Tibial nerve (tissue), 4 donors: ENCODE measurements at regions not wholly inside any gene's neighbourhood (a gene's known extent, or its start where the extent isn't known, plus 50 kb on each side); places are given as distances from the start of the nearest gene placed in this dataset.

Source experiments
- DNase-seq, 2 donors: peaks; one replicate each; pipeline ENCODE4 v3.0.0-alpha.2; 2019; ENCODE audit warnings: low spot score in 2 of 2
- H3K27ac ChIP-seq, 4 donors: fragments of 200-600 bp; sonication (generic) in 3 of 4; one replicate each; pipeline ENCODE4 v1.5.1; 2017 to 2019; ENCODE audit warnings: mild to moderate bottlenecking in 1 of 4
- H3K27me3 ChIP-seq, 2 donors: fragments of 200-600 bp; sonication (generic) in 1 of 2; one replicate each; pipeline versions ENCODE4 v1.5.1 to v1.6.0; 2017 to 2019
- H3K36me3 ChIP-seq, 3 donors: fragments of 200-600 bp; sonication (generic); one replicate each; pipeline ENCODE4 v1.5.1; 2018 to 2019
- H3K4me1 ChIP-seq, 4 donors: fragments of 200-600 bp; sonication (generic) in 3 of 4; one replicate each; pipeline ENCODE4 v1.5.1; 2017 to 2019
- H3K4me3 ChIP-seq, 4 donors: fragments of 200-600 bp; sonication (generic) in 3 of 4; one replicate each; pipeline ENCODE4 v1.5.1; 2017 to 2019; ENCODE audit warnings: mild to moderate bottlenecking in 1 of 4, moderate library complexity in 1 of 4
- H3K9me3 ChIP-seq, 4 donors: fragments of 200-600 bp; sonication (generic) in 3 of 4; one replicate each; pipeline ENCODE4 v1.5.1; 2017 to 2019
- CTCF ChIP-seq, 5 experiments: fragments of 200-600 bp in 3 of 5; fragments of 450-650 bp in 2 of 5; sonication (generic) in 3 of 5; IDR thresholded peaks; one replicate each; pipeline ENCODE4 v1.5.1; 2016 to 2019; ENCODE audit warnings: antibody characterized with exemption in 5 of 5, mild to moderate bottlenecking in 3 of 5, moderate library complexity in 2 of 5
- EP300 ChIP-seq, 2 donors: sonication (generic); formaldehyde crosslinking; IDR thresholded peaks; one replicate each; pipeline ENCODE4 v1.6.1; 2017; ENCODE audit warnings: antibody characterized with exemption in 2 of 2, mild to moderate bottlenecking in 1 of 2
- POLR2A ChIP-seq, 2 donors: fragments of 450-650 bp; IDR thresholded peaks; one replicate each; pipeline ENCODE4 v1.6.1; 2017; ENCODE audit warnings: antibody characterized with exemption in 2 of 2, mild to moderate bottlenecking in 2 of 2, moderate library complexity in 2 of 2
- WGBS, 2 donors: methylation state at CpG; one replicate each; pipeline ENCODE4 v1.1.5; 2018; 5-methylcytosine and 5-hydroxymethylcytosine counted together

- no peak overlapping the region for H3K4me3 ChIP-seq
- H3K9me3 ChIP-seq = no peaks in the 10 kb centered on the region
- no peaks in the 10 kb centered on the region for H3K4me1 ChIP-seq
- TF ChIP-seq CTCF (IDR thresholded peaks at IDR 0.05) (no peak), POLR2A (IDR thresholded peaks at IDR 0.05) (no peak), EP300 (IDR thresholded peaks at IDR 0.05) (no peak)
- DNase-seq = no peak
- 46 to 59% methylated on average over 3 of the region's 3 CpGs for WGBS, 2 donors
- H3K27me3 ChIP-seq = no peaks in the 10 kb centered on the region
- no peaks in the 10 kb centered on the region for H3K36me3 ChIP-seq
- H3K27ac ChIP-seq = no peak overlapping the region
Measured at GRCh38 chr4:117327491-117327890, 242.1 kb upstream of the TRAM1L1 start.

GRCh38 chr4:117328333-117328732, 243.0 kb upstream of the TRAM1L1 start:
- H3K9me3 ChIP-seq = no peaks in the 10 kb centered on the region
- no peaks in the 10 kb centered on the region for H3K4me1 ChIP-seq
- no peaks in the 10 kb centered on the region for H3K36me3 ChIP-seq
- 50 to 56% methylated on average over 2 of the region's 2 CpGs for WGBS, 2 donors
- no peak overlapping the region for H3K27ac ChIP-seq
- TF ChIP-seq EP300 (IDR thresholded peaks at IDR 0.05) (no peak), CTCF (IDR thresholded peaks at IDR 0.05) (no peak), POLR2A (IDR thresholded peaks at IDR 0.05) (no peak)
- H3K4me3 ChIP-seq = no peak overlapping the region
- H3K27me3 ChIP-seq = no peaks in the 10 kb centered on the region
- DNase-seq = no peak

GRCh38 chr4:117331817-117332216, 246.4 kb upstream of the TRAM1L1 start:
- no peaks in the 10 kb centered on the region for H3K27me3 ChIP-seq

GRCh38 chr4:117334451-117335188, 249.2 kb upstream of the TRAM1L1 start:
- no peaks in the 10 kb centered on the region for H3K36me3 ChIP-seq
- no peak overlapping the region for H3K27ac ChIP-seq
- no peaks in the 10 kb centered on the region for H3K27me3 ChIP-seq
- no peak for DNase-seq
- no peaks in the 10 kb centered on the region for H3K4me1 ChIP-seq
- 87 to 90% methylated on average over 7 of the region's 7 CpGs for WGBS, 2 donors
- no peaks in the 10 kb centered on the region for H3K9me3 ChIP-seq
- H3K4me3 ChIP-seq = no peak overlapping the region
- no peak for TF ChIP-seq POLR2A (IDR thresholded peaks at IDR 0.05)
- TF ChIP-seq CTCF (IDR thresholded peaks at IDR 0.05) = no peak

More at GRCh38 chr4:117331817-117332216, 246.4 kb upstream of the TRAM1L1 start:
- Histone ChIP-seq H3K27ac (no peak overlapping the region), H3K4me1 (no peaks in the 10 kb centered on the region), H3K4me3 (no peak overlapping the region), H3K9me3 (no peaks in the 10 kb centered on the region), H3K36me3 (no peaks in the 10 kb centered on the region)
- WGBS, 2 donors = 84 to 86% methylated on average over 4 of the region's 4 CpGs
- TF ChIP-seq POLR2A (IDR thresholded peaks at IDR 0.05) (no peak), CTCF (IDR thresholded peaks at IDR 0.05) (no peak), EP300 (IDR thresholded peaks at IDR 0.05) (no peak)
- DNase-seq = no peak

GRCh38 chr4:117357437-117357836, 272.1 kb upstream of the TRAM1L1 start:
- no peak for DNase-seq
- no peaks in the 10 kb centered on the region for H3K36me3 ChIP-seq
- H3K9me3 ChIP-seq = no peaks in the 10 kb centered on the region
- TF ChIP-seq EP300 (IDR thresholded peaks at IDR 0.05) (no peak), POLR2A (IDR thresholded peaks at IDR 0.05) (no peak), CTCF (IDR thresholded peaks at IDR 0.05) (no peak)
- H3K4me3 ChIP-seq = no peak overlapping the region
- 73 to 83% methylated on average over 5 of the region's 5 CpGs for WGBS, 2 donors
- H3K4me1 ChIP-seq = no peaks in the 10 kb centered on the region
- no peak overlapping the region for H3K27ac ChIP-seq
- H3K27me3 ChIP-seq = no peaks in the 10 kb centered on the region
